IgD-negative memory B cell (primary cell): ENCODE measurements at regions not wholly inside any gene's neighbourhood (a gene's known extent, or its start where the extent isn't known, plus 50 kb on each side); places are given as distances from the start of the nearest gene placed in this dataset.

Experiments used
- H3K27ac Mint-ChIP-seq, 3 donors: one replicate each; pipeline ENCODE4 v1.8.0; 2020 to 2022; ENCODE audit warnings: mild to moderate bottlenecking in 3 of 3, mixed read lengths in 3 of 3, moderate library complexity in 1 of 3
- H3K27me3 Mint-ChIP-seq: one replicate; pipeline ENCODE4 v1.8.0; 2021; ENCODE audit warnings: mixed read lengths
- H3K36me3 Mint-ChIP-seq: one replicate; pipeline ENCODE4 v1.8.0; 2020; ENCODE audit warnings: mild to moderate bottlenecking, mixed read lengths
- H3K4me1 Mint-ChIP-seq, 3 donors: one replicate each; pipeline ENCODE4 v1.8.0; 2020 to 2022; ENCODE audit warnings: mixed read lengths in 3 of 3, mild to moderate bottlenecking in 1 of 3
- H3K4me3 Mint-ChIP-seq, 4 donors: one replicate each; pipeline ENCODE4 v1.8.0; 2020 to 2022; ENCODE audit warnings: mild to moderate bottlenecking in 4 of 4, mixed read lengths in 4 of 4, moderate library complexity in 3 of 4
- H3K9me3 Mint-ChIP-seq, 3 donors: one replicate each; pipeline ENCODE4 v1.8.0; 2020 to 2021; ENCODE audit warnings: mixed read lengths in 3 of 3, mild to moderate bottlenecking in 1 of 3

- Mint-ChIP-seq H3K27ac (no peak overlapping the region), H3K4me3 (no peak overlapping the region), H3K4me1 (no peaks in the 10 kb centered on the region), H3K9me3 (peaks cover 0 to 3% (median 2%) of the 10 kb centered on the region in 3 donors), H3K36me3 (peaks cover 2% of the 10 kb centered on the region), H3K27me3 (no peaks in the 10 kb centered on the region)
Observed at GRCh38 chr9:115369322-115369957, 251.5 kb upstream of the TNC start.

- Mint-ChIP-seq H3K4me1 (peaks cover 0 to 1% (median 0%) of the 10 kb centered on the region in 3 donors), H3K36me3 (peaks cover 2% of the 10 kb centered on the region), H3K27ac (no peak overlapping the region), H3K27me3 (no peaks in the 10 kb centered on the region), H3K4me3 (no peak overlapping the region), H3K9me3 (peaks cover 0 to 5% (median 2%) of the 10 kb centered on the region in 3 donors)
Observed at GRCh38 chr9:115373000-115373709, 255.2 kb upstream of the TNC start.

DNA sequence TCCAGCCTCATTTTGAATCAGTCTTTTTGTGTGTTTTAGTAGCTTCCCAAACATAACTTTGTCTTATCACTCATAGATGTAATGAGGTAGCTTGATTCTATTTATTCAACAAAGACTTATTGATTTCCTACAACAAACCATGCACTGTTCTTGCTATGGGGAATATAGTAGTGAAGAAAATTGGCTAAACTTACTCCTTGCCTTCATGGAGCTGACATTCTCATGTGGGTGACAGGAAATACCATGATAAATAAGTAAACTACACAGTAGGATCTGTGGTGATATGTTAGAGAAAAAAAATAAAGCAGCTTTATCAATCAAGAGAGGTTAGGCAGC lies 255.7 kb upstream of the TNC start:
- H3K36me3 Mint-ChIP-seq, result peaks cover 2% of the 10 kb centered on the region
- no peaks in the 10 kb centered on the region for H3K27me3 Mint-ChIP-seq
- H3K4me3 Mint-ChIP-seq, result no peak overlapping the region
- peaks cover 0 to 1% (median 0%) of the 10 kb centered on the region in 3 donors for H3K4me1 Mint-ChIP-seq
- H3K9me3 Mint-ChIP-seq, result peaks cover 0 to 5% (median 2%) of the 10 kb centered on the region in 3 donors
- H3K27ac Mint-ChIP-seq, result no peak overlapping the region

DNA sequence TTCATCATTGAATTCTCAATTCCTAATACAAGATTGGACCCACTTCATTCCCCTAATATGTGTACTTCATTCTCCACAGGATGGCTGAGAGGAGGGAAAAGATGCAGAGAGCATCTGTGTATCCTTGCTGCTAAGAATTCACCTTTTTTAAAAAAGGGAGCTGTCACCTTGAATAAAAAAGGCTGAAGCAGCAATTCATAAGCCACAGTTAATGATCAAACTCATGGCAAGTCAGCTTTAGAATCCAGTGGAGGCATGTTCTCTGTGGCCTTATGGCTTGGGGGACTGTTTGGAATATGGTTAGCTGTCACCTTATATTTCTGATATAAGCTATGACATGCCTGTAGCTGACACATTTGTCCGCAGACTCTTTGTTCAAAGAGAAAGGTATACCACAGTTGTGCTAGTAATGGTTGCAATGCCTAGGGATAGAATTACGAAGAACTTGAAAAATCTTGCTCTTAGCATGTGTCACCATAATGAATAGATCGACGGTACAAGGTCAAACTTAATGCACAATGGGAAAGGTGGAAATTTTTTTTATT lies 256.8 kb upstream of the TNC start:
- H3K4me3 Mint-ChIP-seq, result no peak overlapping the region
- peaks cover 2% of the 10 kb centered on the region for H3K36me3 Mint-ChIP-seq
- H3K4me1 Mint-ChIP-seq, result peaks cover 0 to 2% (median 1%) of the 10 kb centered on the region in 3 donors
- no peak overlapping the region for H3K27ac Mint-ChIP-seq
- no peaks in the 10 kb centered on the region for H3K27me3 Mint-ChIP-seq
- peaks cover 0 to 5% (median 2%) of the 10 kb centered on the region in 3 donors for H3K9me3 Mint-ChIP-seq

DNA sequence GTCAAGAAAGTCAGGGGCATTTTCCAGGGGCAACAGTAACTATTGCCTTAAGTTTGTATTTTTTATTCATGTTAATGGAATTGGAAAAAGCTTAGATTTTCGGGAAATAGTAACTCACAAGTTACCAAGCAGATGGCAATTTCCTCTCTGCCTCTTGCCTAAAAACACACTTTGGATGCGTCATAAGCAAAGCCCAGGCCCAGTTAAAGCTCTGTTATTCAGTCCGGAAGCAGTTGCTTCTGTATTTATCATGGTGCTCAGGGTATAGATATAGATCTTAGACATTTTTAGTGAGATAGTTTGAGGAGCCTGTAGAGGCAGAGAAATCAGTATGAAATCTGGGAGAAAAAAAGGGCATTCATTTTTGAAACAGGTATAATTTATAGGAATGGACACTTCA lies 260.3 kb upstream of the TNC start:
- H3K9me3 Mint-ChIP-seq, result peaks cover 0 to 5% (median 3%) of the 10 kb centered on the region in 3 donors
- H3K36me3 Mint-ChIP-seq, result no peaks in the 10 kb centered on the region
- no peaks in the 10 kb centered on the region for H3K27me3 Mint-ChIP-seq
- H3K4me1 Mint-ChIP-seq, result peaks cover 0 to 2% (median 1%) of the 10 kb centered on the region in 3 donors
- no peak overlapping the region for H3K27ac Mint-ChIP-seq
- H3K4me3 Mint-ChIP-seq, result no peak overlapping the region

- Mint-ChIP-seq H3K27me3 (no peaks in the 10 kb centered on the region), H3K27ac (no peak overlapping the region), H3K4me3 (no peak overlapping the region), H3K9me3 (peaks cover 0 to 8% (median 7%) of the 10 kb centered on the region in 3 donors), H3K36me3 (no peaks in the 10 kb centered on the region), H3K4me1 (peaks cover 0 to 2% (median 1%) of the 10 kb centered on the region in 3 donors)
Observed at GRCh38 chr9:115378758-115379157, 260.8 kb upstream of the TNC start.

- peaks cover 0 to 2% (median 1%) of the 10 kb centered on the region in 3 donors for H3K4me1 Mint-ChIP-seq
- peaks cover 0 to 10% (median 5%) of the 10 kb centered on the region in 3 donors for H3K9me3 Mint-ChIP-seq
- H3K27ac Mint-ChIP-seq, result no peak overlapping the region
- H3K27me3 Mint-ChIP-seq, result no peaks in the 10 kb centered on the region
- H3K36me3 Mint-ChIP-seq, result no peaks in the 10 kb centered on the region
- no peak overlapping the region for H3K4me3 Mint-ChIP-seq
Observed at GRCh38 chr9:115379719-115380118, 261.8 kb upstream of the TNC start.

GRCh38 chr9:115382865-115383264 lies 264.9 kb upstream of the TNC start:
- no peak overlapping the region for H3K4me3 Mint-ChIP-seq
- H3K27me3 Mint-ChIP-seq, result no peaks in the 10 kb centered on the region
- H3K36me3 Mint-ChIP-seq, result no peaks in the 10 kb centered on the region
- H3K9me3 Mint-ChIP-seq, result peaks cover 0 to 10% (median 3%) of the 10 kb centered on the region in 3 donors
- H3K4me1 Mint-ChIP-seq, result peaks cover 0 to 2% (median 0%) of the 10 kb centered on the region in 3 donors
- no peak overlapping the region for H3K27ac Mint-ChIP-seq

DNA sequence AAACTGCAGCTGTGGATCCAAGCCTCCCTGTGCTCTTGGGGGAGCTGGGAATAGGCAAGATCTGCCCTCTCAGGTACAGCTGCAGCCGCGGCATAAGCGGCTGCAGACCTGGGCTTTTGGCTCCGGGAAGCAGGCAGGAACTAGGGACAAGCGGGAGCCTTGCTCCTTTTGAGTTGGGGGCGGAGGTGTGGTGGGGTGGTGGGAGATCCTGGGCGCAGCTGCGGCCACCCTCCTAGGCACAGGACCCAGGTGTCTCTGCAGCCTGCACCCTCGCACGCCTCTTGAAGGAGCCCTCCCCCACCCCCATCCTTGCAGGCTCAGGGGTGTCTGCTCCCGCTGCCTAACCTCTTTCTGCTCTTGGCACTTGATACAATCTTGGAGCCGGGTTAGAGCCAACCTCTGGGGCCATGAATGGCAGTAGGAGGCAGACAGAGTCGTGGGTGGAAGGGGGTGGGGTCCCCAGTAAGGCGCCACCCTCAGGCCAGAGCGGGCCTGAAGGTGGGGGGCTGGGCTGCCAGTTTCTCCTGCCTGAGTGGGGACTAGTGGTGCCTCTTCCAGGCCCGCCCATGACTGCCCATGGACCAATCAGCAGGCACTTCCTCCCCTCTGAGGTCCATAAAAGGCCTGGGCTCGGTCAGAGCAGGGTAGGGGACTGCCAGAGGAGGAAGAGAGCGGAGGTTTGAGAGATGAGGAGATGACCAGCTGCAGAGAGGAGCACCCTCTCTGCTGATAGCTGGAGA lies 267.6 kb upstream of the TNC start:
- Mint-ChIP-seq H3K9me3 (peaks cover 0 to 9% (median 3%) of the 10 kb centered on the region in 3 donors), H3K27ac (no peak overlapping the region), H3K36me3 (peaks cover 1% of the 10 kb centered on the region), H3K4me3 (no peak overlapping the region), H3K27me3 (no peaks in the 10 kb centered on the region), H3K4me1 (no peaks in the 10 kb centered on the region)

DNA sequence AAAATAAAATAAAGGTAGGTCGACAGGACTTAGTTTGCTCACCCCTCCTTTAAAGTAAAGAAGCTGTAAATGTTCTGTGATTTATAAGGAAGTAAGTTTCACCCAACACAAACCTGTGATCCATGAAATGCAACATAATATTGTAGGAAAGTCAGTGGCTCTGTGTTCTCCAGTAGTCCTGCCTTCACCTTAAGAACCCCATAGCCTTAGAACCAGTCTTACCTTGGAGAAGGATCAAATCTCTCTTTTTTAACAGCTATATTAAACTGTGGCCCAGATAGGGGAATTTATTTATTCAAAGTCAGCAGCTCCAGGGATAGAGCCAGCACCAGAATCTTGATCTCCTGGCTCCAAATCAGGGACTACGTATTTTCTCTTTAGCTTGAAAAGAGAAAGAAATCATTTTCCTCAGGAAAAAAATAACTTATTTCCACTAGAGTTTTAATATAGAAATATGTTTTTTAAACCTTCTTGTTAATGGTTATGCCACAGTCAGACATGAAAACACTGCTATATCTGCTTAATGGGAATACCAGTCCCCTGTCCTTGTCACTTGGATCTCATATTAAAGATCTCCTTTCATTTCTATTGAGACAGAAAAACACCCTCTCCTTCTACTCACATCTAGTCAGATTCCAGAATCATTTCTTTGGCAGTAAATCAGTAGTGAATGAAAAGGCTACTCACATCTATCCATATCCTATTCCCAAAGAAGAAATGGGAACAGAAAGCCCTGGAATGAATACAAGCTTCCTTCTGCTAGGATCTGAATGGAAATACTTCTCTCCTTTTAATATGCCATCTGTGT lies 269.2 kb upstream of the TNC start:
- Mint-ChIP-seq H3K27me3 (no peaks in the 10 kb centered on the region), H3K9me3 (peaks cover 0 to 6% (median 2%) of the 10 kb centered on the region in 3 donors), H3K4me3 (no peak overlapping the region), H3K36me3 (peaks cover 1% of the 10 kb centered on the region), H3K27ac (no peak overlapping the region), H3K4me1 (no peaks in the 10 kb centered on the region)

DNA sequence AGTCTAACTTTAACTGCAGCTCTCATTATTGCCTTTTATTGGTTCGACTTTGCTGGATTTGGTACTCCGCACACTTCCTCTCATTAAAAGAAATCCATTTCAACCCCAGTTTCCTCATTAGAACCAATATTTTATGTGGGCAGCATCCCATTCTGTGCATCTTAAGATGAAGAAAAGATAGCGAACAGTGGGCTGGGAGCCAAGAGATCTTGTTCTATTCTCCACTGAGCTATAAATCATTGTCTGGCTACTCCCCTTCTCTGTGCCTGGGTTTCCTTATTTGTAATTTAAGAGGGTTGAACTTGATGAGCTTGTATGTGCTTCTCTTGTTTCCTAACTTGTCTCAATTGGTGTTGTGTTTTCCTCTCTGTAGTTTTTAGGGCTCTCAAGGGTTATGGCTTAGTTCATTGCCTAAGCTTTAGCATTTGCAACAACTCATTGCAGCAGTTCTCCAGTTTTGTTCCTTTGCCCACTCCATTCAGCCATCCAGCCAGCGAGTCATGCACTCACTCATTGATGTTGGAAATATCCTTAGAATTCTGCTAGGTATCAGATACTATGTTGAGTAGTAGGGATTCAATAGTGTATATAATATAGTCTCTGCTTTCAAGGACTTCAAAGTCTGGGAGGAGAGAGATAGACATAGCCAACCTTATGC lies 273.3 kb upstream of the TNC start:
- no peaks in the 10 kb centered on the region for H3K27me3 Mint-ChIP-seq
- peak overlapping the region in 1 of 3 donors; percentile 14 for H3K27ac Mint-ChIP-seq
- no peaks in the 10 kb centered on the region for H3K4me1 Mint-ChIP-seq
- H3K36me3 Mint-ChIP-seq, result peaks cover 1% of the 10 kb centered on the region
- no peaks in the 10 kb centered on the region for H3K9me3 Mint-ChIP-seq
- no peak overlapping the region for H3K4me3 Mint-ChIP-seq

DNA sequence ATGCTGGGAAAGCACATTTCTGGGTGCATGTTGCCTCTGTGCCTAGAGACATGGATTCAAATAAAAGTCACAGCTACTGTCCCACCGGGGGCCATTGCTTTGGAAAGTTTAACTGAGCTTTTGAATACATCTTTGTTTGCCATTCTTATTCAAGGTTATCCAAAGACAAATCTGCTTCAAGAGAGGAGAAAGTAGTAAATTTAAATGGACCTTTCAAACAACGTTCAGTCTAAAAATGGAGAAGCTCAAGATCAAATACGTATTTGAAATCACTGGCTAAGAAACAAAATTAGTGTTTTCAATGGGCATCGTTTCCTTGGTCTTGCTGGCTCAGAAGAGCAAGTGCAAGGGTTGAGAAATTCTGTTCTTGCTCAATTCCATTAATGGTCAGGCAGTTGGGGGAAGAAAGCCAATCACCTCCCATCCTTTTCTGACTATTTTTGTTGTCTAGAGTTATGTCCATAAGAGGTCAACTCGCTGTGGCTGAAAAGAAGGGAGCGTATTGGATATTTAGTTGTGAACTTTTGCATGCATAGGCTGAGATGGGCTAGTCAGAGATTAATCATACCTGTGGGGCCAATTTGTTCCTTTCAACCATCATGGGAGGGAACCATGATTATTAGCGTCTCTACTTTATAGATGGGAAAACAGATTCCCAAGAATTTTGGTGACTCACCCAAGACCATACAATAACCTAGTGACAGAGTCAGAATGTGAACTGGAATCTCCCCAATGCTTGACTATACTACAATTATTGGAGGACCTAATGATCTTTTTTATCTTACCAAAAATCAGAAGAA lies 276.2 kb upstream of the TNC start:
- Mint-ChIP-seq H3K36me3 (no peaks in the 10 kb centered on the region), H3K4me3 (no peak overlapping the region)

DNA sequence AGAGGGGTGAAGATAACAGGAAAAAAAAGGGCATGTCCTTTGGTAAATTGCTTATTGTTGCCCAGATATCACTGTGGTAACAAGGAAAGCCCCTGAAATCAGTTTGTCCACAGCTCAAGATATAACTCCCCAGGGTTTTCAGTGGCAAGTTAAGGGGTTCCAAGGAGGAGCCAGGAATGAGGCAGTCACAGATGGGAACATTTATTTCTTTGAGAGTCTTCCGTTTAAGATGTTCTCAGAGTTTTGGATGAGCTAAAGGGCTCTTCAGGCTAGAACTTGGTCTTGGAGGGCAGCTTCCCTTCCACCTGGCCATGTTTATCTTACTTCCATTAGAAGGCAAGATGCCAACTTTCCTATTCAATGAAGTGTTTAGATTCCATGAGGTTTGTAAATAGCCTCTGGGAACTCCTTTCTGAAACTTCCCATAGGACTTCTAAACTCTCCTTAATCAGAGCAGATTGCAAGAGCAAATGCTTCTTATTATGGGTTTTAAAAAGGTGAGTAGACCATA lies 277.6 kb upstream of the TNC start:
- no peaks in the 10 kb centered on the region for H3K4me1 Mint-ChIP-seq
- no peak overlapping the region for H3K27ac Mint-ChIP-seq
- no peaks in the 10 kb centered on the region for H3K36me3 Mint-ChIP-seq
- no peaks in the 10 kb centered on the region for H3K27me3 Mint-ChIP-seq
- no peak overlapping the region for H3K4me3 Mint-ChIP-seq
- peaks cover 0 to 3% (median 0%) of the 10 kb centered on the region in 3 donors for H3K9me3 Mint-ChIP-seq

More for the DNA sequence above, 276.2 kb upstream of the TNC start:
- Mint-ChIP-seq H3K9me3 (peaks cover 0 to 3% (median 0%) of the 10 kb centered on the region in 3 donors), H3K27ac (no peak overlapping the region), H3K27me3 (no peaks in the 10 kb centered on the region), H3K4me1 (no peaks in the 10 kb centered on the region)
